ENCODE measurements at regions not wholly inside any gene's neighbourhood (a gene's known extent, or its start where the extent isn't known, plus 50 kb on each side); places are given as distances from the start of the nearest gene placed in this dataset.
"Not testable (repeated sequence)": the region's sequence is repeated elsewhere in the genome, so short reads cannot be mapped to it uniquely, and the experiment has no call there.

DNA sequence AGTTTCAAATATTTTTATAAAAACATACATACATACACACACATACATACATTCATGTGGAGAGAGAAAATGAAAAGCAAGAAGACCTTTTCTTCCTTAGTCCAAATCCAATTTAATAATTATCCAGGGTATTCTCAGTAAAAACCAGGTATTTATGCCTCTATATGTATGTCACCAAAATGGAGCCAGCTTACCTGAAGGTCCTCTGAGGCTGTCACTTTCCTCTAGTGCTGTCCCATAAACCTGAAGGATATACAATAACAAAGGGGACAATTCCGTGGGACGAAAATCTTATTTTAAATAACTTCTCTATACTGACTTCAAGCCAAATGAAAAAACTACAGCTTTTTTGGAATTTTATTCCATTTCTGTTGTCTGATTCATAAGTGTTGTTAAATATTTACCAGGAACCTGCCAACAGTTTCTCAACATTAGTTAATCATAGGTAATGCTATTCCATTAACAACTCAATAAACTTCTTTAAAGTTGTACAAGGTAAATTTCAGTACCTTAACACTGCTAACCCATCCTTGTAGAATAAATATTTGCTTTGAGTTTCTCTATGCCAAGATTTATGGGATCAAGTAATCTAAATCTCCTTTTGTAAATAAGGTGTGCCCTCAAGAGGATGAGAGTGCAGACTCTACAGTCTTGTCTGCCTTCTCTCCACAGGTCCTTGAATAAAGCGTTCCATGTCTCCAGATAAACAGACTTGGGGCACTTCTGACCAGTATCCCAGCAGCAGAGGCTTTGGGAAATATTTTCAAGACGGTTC, 260.3 kb downstream of the AHR start:
- DNase-seq, result peak; percentile 55

GRCh38 chr7:17559388-17559787, 260.9 kb downstream of the AHR start:
- peak; percentile 72 for DNase-seq

DNA sequence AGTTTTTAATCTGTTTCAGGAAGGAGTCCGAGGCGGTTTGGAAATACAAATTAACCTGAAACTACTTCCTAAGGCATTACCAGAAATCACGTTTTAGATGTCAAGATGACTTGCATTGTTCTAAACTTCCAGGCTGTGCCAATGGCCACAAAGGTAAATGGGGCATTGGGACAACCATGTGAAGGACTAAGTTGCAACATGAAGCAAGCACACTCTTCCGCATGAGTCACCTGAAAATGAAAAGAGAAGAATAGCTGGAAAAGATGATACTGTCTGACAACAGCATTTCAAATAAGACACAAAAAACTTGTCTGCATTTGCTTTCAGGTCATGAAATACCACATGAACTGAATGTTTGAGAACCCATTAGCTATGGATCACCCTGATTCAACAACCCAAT, 262.1 kb downstream of the AHR start:
- DNase-seq, result no peak

- no peak for DNase-seq
Observed at GRCh38 chr7:17560966-17561365, 262.5 kb downstream of the AHR start.

DNA sequence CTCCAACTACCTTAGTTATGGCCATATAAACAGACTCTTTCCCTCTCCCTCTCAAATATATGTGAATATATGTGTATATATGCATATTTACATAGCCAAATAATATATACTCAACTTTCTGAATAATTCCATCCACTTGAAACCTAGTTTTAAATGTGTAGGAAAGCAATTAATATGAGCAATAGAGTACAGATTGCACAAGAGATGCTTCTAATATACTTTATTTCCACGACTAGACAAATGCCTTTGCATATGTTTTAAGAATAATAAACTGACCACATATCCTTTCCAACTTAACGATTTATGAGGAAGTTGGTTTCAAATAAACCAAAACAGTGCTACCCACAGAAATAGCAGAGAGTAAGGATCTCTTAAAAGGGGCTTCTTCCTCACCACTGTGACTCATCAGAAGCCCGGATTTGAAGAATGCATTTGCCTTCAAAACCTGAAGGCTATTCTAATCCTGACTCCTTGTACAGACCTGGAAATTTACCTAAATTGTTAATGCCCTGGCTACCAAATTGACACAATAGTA, 266.3 kb downstream of the AHR start:
- no peak for DNase-seq

- no peak for DNase-seq
Observed at GRCh38 chr7:17580141-17580540, 281.7 kb downstream of the AHR start.

DNA sequence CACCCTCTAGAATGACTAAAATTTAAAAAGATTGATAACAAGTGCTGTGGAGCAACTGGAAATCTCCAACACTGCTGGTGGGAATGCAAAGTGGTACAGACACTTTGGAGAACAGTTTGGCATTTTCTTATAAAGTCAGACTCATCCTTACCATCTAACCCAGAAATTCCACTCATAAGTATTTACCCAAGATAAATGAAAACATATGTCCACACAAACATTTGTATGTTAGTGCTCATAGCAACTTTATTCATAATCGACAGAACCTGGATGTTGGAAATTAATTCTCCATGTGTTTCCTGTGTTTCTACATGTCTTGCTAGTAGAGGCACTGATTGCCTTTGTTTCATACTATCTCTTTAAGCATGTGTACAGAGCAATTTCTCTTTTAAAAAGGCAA, 282.4 kb downstream of the AHR start:
- DNase-seq, result no peak

DNA sequence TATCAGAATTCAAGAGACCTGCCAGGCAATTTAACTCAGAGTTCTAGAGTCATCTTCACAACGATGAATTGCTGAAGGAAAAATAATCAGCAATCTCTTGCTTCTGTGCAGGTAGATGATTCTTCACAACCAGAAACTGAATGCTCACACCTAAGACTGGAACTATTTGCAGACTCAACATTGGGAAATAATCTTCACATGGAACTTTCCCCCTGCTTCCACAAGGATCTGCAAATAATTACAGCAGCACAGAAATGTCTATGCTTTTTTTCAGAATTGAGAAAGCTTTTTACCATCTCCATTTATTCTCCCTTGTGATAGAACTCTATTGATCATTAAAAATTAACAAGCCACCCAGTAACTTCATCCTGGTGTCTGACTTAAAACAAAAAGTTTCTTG, 282.8 kb downstream of the AHR start:
- no peak for DNase-seq

DNA sequence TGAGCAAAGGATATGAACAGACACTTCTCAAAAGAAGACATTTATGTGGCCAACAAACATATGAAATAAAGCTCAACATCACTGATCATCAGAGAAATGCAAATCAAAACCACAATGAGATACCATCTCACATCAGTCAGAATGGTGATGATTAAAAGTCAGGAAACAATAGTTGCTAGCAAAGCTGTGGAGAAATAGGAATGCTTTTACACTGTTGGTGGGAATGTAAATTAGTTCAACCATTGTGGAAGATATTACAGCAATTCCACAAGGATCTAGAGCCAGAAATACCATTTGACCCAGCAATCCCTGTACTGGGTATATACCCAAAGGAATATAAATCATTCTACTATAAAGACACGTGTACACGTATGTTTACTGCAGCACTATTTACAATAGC, 284.2 kb downstream of the AHR start:
- not testable (repeated sequence) for DNase-seq

DNA sequence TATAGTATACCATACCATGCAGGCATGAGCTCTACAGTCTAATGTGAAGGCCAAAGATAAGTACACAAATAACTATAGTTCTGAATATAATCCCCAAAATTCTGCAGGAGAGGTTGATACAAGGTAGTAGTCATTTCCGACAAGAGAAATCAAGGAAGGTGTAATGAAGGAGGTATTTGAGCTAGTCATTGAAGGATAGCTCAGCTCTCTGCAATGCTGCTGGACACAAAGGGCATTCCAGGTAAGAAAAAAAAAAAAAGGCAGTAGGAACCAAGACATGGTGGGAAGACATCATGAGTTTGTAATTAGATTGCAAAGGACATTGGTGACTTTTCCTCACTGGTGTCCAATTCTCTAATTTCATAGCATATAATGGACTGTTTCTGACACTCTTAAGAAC, 285.3 kb downstream of the AHR start:
- no peak for DNase-seq

DNA sequence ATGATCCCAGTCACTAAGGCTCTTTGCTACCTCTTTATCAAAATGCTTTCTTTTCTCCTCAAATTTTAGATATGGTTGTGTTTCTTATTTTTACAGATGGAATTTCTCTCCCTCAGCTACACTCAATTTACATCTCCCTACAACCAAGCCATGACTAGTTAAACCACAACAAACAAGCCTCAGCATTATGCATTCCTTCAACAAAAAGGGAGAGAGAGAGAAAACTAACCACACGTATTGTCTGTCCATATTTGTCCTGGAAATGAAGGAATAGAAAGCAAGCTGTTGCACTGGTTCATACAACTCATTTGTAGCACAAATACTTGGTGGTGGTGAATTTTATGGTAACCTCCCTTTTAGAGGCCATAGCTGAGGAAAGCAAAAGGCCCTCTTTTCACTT, 286.4 kb downstream of the AHR start:
- DNase-seq, result no peak

DNA sequence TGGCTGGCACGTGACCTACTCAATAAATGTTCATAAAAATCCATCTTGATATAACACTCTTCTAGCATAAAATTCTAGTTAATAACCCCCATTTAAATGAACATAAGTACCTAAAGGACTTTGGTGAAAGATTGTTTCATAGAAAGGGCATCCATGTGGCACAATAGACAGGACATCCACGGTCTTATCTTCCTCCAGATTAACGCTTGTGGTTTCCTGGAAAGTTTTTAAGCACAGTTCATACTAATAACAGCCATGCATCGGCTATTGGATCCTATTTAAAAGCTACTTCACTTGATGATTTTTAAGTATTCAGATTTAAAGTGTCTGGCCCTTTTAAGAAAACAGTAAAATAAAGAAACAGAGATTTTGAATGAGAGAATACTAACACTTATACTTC, 288.3 kb downstream of the AHR start:
- DNase-seq, result no peak

DNA sequence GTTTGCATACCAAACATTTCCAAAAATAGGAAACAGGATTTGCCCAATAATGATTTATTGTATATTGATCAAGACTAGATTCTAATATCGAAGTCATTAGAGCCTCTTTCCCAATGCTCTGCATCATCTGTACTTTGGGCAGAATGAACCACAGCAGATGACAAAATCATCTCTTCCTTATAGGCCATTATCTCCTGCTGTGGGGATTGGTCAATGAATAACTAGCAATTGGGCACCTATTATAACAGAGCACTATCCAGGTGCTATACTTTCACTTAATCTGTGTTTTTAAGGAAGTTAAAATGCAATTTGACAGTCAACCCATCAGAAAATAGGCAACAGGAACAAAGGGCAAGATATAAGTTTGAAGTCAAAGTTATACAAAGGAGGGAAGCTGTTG, 290.3 kb downstream of the AHR start:
- no peak for DNase-seq

DNA sequence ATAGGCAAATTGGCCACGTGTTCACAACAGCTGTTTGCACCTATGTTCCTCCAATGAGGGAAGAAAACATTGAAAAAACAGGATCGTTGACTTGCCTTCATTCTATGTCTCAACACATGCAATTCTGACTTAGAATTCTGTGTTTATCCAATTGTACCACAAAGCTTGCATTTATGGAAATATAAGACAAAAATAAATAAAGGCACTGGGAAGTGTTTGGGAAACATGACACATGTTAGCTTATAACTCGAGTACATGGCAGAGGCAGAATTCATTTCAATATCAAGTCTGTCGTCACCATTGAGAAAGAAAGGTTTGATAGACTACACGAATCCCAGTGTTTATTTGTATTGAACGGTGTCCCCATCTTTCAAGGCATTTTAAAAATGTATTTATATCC, 291.2 kb downstream of the AHR start:
- no peak for DNase-seq

DNA sequence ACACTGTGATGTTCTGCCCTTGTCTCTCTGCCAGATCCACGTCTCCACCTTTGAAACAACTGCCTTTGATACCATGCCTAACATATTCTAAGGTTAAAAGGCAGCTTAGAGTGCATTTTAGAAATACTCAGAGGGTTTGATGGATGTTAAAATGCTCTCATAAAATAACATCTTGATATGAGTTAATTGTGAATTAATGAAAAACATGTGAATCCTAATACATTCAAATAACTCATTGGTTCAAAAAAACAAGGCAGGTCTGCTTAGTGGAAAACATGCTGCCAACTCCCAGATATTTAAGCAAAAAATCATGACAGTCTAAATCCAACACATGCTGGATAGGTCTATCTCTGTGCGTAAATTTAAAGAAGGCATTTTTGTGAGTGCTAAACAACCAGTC, 291.8 kb downstream of the AHR start:
- no peak for DNase-seq

DNA sequence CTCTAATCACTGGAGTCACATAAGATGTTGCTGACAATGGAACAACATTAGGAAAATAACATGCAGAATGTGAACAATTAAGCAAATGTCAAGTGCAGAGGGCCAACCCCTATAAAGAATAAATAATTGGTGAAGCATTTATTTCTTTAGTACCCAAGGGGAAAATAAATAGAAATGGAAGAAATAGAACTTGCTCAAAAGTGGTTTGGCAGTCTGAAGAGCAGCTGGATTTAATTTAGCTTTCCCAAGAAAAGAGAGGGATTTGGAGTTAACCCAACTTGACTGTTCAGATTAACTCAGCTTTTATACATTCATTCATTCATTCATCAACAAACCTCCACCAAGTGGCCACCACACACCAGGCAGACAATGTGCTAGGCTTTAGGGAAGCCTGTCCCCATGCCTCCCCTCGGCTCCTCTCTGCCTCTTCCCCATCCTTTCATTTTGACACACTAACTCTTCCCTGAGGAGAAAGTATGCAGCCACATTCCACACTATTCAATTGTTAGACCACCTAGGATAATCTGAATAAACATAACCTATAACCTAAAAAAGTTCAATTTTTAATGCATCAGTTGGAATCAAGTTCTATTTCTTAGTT, 295.5 kb downstream of the AHR start:
- no peak for DNase-seq

GRCh38 chr7:17595546-17595945, 297.1 kb downstream of the AHR start:
- DNase-seq, result no peak

- peak; percentile 29 for DNase-seq
Observed at GRCh38 chr7:17598305-17598704, 299.9 kb downstream of the AHR start.

DNA sequence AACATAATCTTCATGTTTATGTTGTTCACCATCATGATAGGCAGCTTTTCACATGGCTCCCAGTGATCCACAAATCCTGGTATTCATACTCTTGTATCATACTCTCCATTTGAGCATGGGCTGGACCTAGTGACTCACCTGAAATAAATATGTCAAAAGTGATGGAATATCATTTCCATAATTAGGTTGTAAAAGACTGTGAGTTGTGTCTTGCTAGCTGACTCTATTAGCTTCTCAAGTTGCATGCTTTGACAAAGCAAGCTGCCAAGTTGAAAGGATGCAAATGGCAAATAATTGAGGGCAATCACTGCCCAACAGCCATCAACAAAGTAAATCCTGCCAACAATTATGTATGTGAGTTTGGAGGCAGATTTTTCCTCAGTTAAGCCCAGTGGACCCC, 300.4 kb downstream of the AHR start:
- DNase-seq, result peak; percentile 98

- DNase-seq, result peak; percentile 98
Observed at GRCh38 chr7:17599733-17600339, 301.4 kb downstream of the AHR start.

- peak; percentile 87 for DNase-seq
Observed at GRCh38 chr7:17600340-17600752, 301.9 kb downstream of the AHR start.

GRCh38 chr7:17601921-17602320, 303.5 kb downstream of the AHR start:
- no peak for DNase-seq

GRCh38 chr7:17608114-17608833, 309.8 kb downstream of the AHR start:
- no peak for DNase-seq

GRCh38 chr7:17611611-17612010, 313.2 kb downstream of the AHR start:
- DNase-seq, result no peak
